HCT116 (cell line): ENCODE measurements at regions not wholly inside any gene's neighbourhood (a gene's known extent, or its start where the extent isn't known, plus 50 kb on each side); places are given as distances from the start of the nearest gene placed in this dataset.

Source experiments
- EZH2 ChIP-seq: fragments of 200-600 bp; sonication (generic); IDR thresholded peaks from 2 replicates; pipeline ENCODE4 v1.6.1; 2017; ENCODE audit warnings: antibody characterized with exemption, mixed run types
- EZH2phosphoT487 ChIP-seq: fragments of 200-600 bp; IDR thresholded peaks from 2 replicates; pipeline ENCODE4 v1.6.1; 2018; ENCODE audit warnings: antibody characterized with exemption, borderline replicate concordance
- POLR2A ChIP-seq: IDR thresholded peaks from 2 replicates; pipeline ENCODE4 v1.7.0; 2011; ENCODE audit warnings: borderline replicate concordance; ENCODE audit not compliant: insufficient read depth, insufficient read length; ENCODE audit errors: extremely low read depth
- POLR2AphosphoS5 ChIP-seq: IDR thresholded peaks from 2 replicates; pipeline ENCODE4 v1.6.1; 2011; ENCODE audit warnings: mild to moderate bottlenecking, low read depth, low read length, moderate library complexity
- RAD21 ChIP-seq: IDR thresholded peaks from 2 replicates; pipeline ENCODE4 v1.6.1; 2012; ENCODE audit warnings: low read depth, mild to moderate bottlenecking
- REST ChIP-seq: IDR thresholded peaks from 2 replicates; pipeline ENCODE4 v1.6.1; 2012; ENCODE audit warnings: low read depth
- TCF7L2 ChIP-seq: IDR thresholded peaks from 2 replicates; pipeline ENCODE4 v1.7.0; 2011; ENCODE audit warnings: borderline replicate concordance, inconsistent platforms; ENCODE audit not compliant: insufficient read depth, insufficient read length; ENCODE audit errors: extremely low read depth
- YY1 ChIP-seq: IDR thresholded peaks from 2 replicates; pipeline ENCODE4 v1.6.1; 2011; ENCODE audit warnings: low read length, low read depth, moderate library complexity, mild to moderate bottlenecking; ENCODE audit not compliant: insufficient replicate concordance; ENCODE audit errors: extremely low read depth
- TF ChIP-seq, protein P1 (sequence below), 3 experiments: fragments of 200-600 bp in 1 of 3; sonication (generic) in 1 of 3; IDR thresholded peaks in 2 of 3; conservative IDR thresholded peaks in 1 of 3; 2 replicates each; pipeline ENCODE4 v1.5.1; 2012 to 2017; ENCODE audit warnings: low read depth in 2 of 3, low read length in 2 of 3, antibody characterized with exemption in 1 of 3, borderline replicate concordance in 1 of 3, control low read depth in 1 of 3, mild to moderate bottlenecking in 1 of 3, mixed read lengths in 1 of 3, mixed run types in 1 of 3, moderate library complexity in 1 of 3; ENCODE audit not compliant: insufficient read depth in 1 of 3

DNA sequence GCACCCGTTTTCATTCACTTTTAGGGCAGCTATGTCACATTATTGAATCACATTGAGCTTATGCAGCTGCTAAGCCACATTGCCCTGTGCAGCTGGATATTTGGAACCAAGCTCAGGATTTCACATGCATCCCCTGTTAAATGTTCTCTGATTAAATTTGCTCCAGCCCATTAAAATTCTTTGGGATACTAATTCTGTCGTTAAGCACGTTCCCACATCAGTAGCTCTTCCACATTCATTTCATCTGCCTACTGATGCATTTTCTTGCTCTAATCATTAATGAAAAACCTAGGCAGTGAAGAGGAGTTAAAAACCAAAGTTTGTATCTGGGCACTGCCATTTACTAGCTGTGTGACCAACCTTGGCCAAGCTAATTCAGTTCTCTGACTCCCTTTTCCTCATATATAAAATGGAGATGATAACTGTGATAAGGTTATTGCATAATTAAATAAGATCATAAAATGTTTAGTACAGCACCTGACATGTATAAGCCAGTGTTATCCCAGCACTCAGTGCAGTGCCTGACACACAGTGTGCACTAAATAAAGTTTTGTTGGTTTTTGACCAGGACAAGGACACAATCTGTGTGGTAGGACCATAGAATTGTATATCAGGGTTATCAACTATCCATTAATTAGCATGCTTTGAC is 222.2 kb upstream of the ATP11B start:
- TF ChIP-seq POLR2A (no peak), REST (no peak), YY1 (no peak), EZH2 (no peak), TCF7L2 (no peak), RAD21 (no peak), EZH2phosphoT487 (no peak), POLR2AphosphoS5 (no peak)
- TF ChIP-seq, protein P1, sequence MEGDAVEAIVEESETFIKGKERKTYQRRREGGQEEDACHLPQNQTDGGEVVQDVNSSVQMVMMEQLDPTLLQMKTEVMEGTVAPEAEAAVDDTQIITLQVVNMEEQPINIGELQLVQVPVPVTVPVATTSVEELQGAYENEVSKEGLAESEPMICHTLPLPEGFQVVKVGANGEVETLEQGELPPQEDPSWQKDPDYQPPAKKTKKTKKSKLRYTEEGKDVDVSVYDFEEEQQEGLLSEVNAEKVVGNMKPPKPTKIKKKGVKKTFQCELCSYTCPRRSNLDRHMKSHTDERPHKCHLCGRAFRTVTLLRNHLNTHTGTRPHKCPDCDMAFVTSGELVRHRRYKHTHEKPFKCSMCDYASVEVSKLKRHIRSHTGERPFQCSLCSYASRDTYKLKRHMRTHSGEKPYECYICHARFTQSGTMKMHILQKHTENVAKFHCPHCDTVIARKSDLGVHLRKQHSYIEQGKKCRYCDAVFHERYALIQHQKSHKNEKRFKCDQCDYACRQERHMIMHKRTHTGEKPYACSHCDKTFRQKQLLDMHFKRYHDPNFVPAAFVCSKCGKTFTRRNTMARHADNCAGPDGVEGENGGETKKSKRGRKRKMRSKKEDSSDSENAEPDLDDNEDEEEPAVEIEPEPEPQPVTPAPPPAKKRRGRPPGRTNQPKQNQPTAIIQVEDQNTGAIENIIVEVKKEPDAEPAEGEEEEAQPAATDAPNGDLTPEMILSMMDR (IDR thresholded peaks at IDR 0.05 in 2 of 3, conservative IDR thresholded peaks at IDR 0.05 in 1 of 3; ENCODE audit: borderline replicate concordance in 1 of 3, insufficient read depth in 1 of 3, low read depth in 2 of 3, low read length in 2 of 3): no peak
